ENCODE measurements at regions not wholly inside any gene's neighbourhood (a gene's known extent, or its start where the extent isn't known, plus 50 kb on each side); places are given as distances from the start of the nearest gene placed in this dataset.

- TF ChIP-seq Cebpa-rat (IDR thresholded peaks at IDR 0.05) = no peak
Measured at GRCh38 chr2:40872580-40872979, 420.7 kb upstream of the SLC8A1 start.

GRCh38 chr2:40874380-40874779, 422.5 kb upstream of the SLC8A1 start:
- Histone ChIP-seq H3K27ac (no peak overlapping the region), H3K4me2 (no peak overlapping the region), H3K9me3 (no peaks in the 10 kb centered on the region), H3K36me3 (no peaks in the 10 kb centered on the region), H3K4me3 (no peak overlapping the region), H3K4me1 (no peaks in the 10 kb centered on the region), H3K9ac (no peak overlapping the region), H4K20me1 (no peaks in the 10 kb centered on the region), H3K27me3 (no peaks in the 10 kb centered on the region)
- TF ChIP-seq Cebpa-rat (IDR thresholded peaks at IDR 0.05) = no peak

More at GRCh38 chr2:40872580-40872979, 420.7 kb upstream of the SLC8A1 start:
- Histone ChIP-seq H3K27ac (no peak overlapping the region), H3K27me3 (no peaks in the 10 kb centered on the region), H3K36me3 (no peaks in the 10 kb centered on the region), H3K4me3 (no peak overlapping the region), H3K9ac (no peak overlapping the region), H3K4me2 (no peak overlapping the region), H4K20me1 (no peaks in the 10 kb centered on the region), H3K4me1 (no peaks in the 10 kb centered on the region), H3K9me3 (no peaks in the 10 kb centered on the region)

- Histone ChIP-seq H3K9ac (no peak overlapping the region), H3K27me3 (no peaks in the 10 kb centered on the region), H3K27ac (no peak overlapping the region), H3K4me3 (no peak overlapping the region), H4K20me1 (no peaks in the 10 kb centered on the region), H3K4me2 (no peak overlapping the region), H3K4me1 (no peaks in the 10 kb centered on the region), H3K36me3 (no peaks in the 10 kb centered on the region), H3K9me3 (no peaks in the 10 kb centered on the region)
- no peak for TF ChIP-seq Cebpa-rat (IDR thresholded peaks at IDR 0.05)
Measured at GRCh38 chr2:40877734-40878288, 425.9 kb upstream of the SLC8A1 start.

GRCh38 chr2:40879305-40879704, 427.4 kb upstream of the SLC8A1 start:
- Histone ChIP-seq H3K36me3 (no peaks in the 10 kb centered on the region), H3K4me2 (no peak overlapping the region), H3K27me3 (no peaks in the 10 kb centered on the region), H3K27ac (no peak overlapping the region), H4K20me1 (no peaks in the 10 kb centered on the region), H3K4me1 (no peaks in the 10 kb centered on the region), H3K9ac (no peak overlapping the region), H3K4me3 (no peak overlapping the region), H3K9me3 (no peaks in the 10 kb centered on the region)
- no peak for TF ChIP-seq Cebpa-rat (IDR thresholded peaks at IDR 0.05)

- Histone ChIP-seq H3K27me3 (no peaks in the 10 kb centered on the region), H3K36me3 (no peaks in the 10 kb centered on the region), H3K9ac (no peak overlapping the region), H3K4me2 (no peak overlapping the region), H4K20me1 (no peaks in the 10 kb centered on the region), H3K4me3 (no peak overlapping the region), H3K4me1 (peaks cover 7% of the 10 kb centered on the region), H3K9me3 (no peaks in the 10 kb centered on the region), H3K27ac (no peak overlapping the region)
- no peak for TF ChIP-seq Cebpa-rat (IDR thresholded peaks at IDR 0.05)
Measured at GRCh38 chr2:40886100-40886499, 434.2 kb upstream of the SLC8A1 start.

GRCh38 chr2:40886655-40887054, 434.8 kb upstream of the SLC8A1 start:
- H3K4me3 ChIP-seq = no peak overlapping the region
- H3K4me2 ChIP-seq = no peak overlapping the region
- no peaks in the 10 kb centered on the region for H3K27me3 ChIP-seq
- H3K36me3 ChIP-seq = no peaks in the 10 kb centered on the region
- no peaks in the 10 kb centered on the region for H4K20me1 ChIP-seq
- no peak overlapping the region for H3K27ac ChIP-seq
- peaks cover 7% of the 10 kb centered on the region for H3K4me1 ChIP-seq
- no peak for TF ChIP-seq Cebpa-rat (IDR thresholded peaks at IDR 0.05)
- H3K9ac ChIP-seq = no peak overlapping the region
- H3K9me3 ChIP-seq = no peaks in the 10 kb centered on the region

- Histone ChIP-seq H3K36me3 (no peaks in the 10 kb centered on the region), H4K20me1 (no peaks in the 10 kb centered on the region), H3K27me3 (no peaks in the 10 kb centered on the region), H3K9me3 (no peaks in the 10 kb centered on the region), H3K4me1 (no peaks in the 10 kb centered on the region), H3K27ac (no peak overlapping the region), H3K4me2 (no peak overlapping the region), H3K4me3 (no peak overlapping the region), H3K9ac (no peak overlapping the region)
- TF ChIP-seq Cebpa-rat (IDR thresholded peaks at IDR 0.05) = no peak
Measured at GRCh38 chr2:40896358-40896757, 444.5 kb upstream of the SLC8A1 start.

- TF ChIP-seq Cebpa-rat (IDR thresholded peaks at IDR 0.05) = no peak
- Histone ChIP-seq H3K4me2 (no peak overlapping the region), H4K20me1 (no peaks in the 10 kb centered on the region), H3K36me3 (no peaks in the 10 kb centered on the region), H3K4me1 (no peaks in the 10 kb centered on the region), H3K9ac (no peak overlapping the region), H3K27me3 (no peaks in the 10 kb centered on the region), H3K27ac (no peak overlapping the region), H3K4me3 (no peak overlapping the region), H3K9me3 (no peaks in the 10 kb centered on the region)
Measured at GRCh38 chr2:40914666-40915065, 462.8 kb upstream of the SLC8A1 start.

- Histone ChIP-seq H3K27me3 (no peaks in the 10 kb centered on the region), H3K4me3 (no peak overlapping the region), H4K20me1 (no peaks in the 10 kb centered on the region), H3K4me2 (no peak overlapping the region), H3K9ac (no peak overlapping the region), H3K4me1 (no peaks in the 10 kb centered on the region), H3K27ac (no peak overlapping the region), H3K9me3 (no peaks in the 10 kb centered on the region), H3K36me3 (no peaks in the 10 kb centered on the region)
- no peak for TF ChIP-seq Cebpa-rat (IDR thresholded peaks at IDR 0.05)
Measured at GRCh38 chr2:40915651-40916050, 463.8 kb upstream of the SLC8A1 start.

GRCh38 chr2:40935349-40935748, 483.5 kb upstream of the SLC8A1 start:
- H3K4me2 ChIP-seq = no peak overlapping the region
- H3K9ac ChIP-seq = no peak overlapping the region
- H3K9me3 ChIP-seq = no peaks in the 10 kb centered on the region
- no peak overlapping the region for H3K4me3 ChIP-seq
- no peak for TF ChIP-seq Cebpa-rat (IDR thresholded peaks at IDR 0.05)
- H3K27me3 ChIP-seq = no peaks in the 10 kb centered on the region
- H3K36me3 ChIP-seq = no peaks in the 10 kb centered on the region
- H4K20me1 ChIP-seq = no peaks in the 10 kb centered on the region
- no peak overlapping the region for H3K27ac ChIP-seq
- H3K4me1 ChIP-seq = no peaks in the 10 kb centered on the region

GRCh38 chr2:40937284-40937683, 485.4 kb upstream of the SLC8A1 start:
- H3K4me3 ChIP-seq = no peak overlapping the region
- no peaks in the 10 kb centered on the region for H3K4me1 ChIP-seq
- no peaks in the 10 kb centered on the region for H3K36me3 ChIP-seq
- no peak for TF ChIP-seq Cebpa-rat (IDR thresholded peaks at IDR 0.05)
- no peak overlapping the region for H3K27ac ChIP-seq
- H3K4me2 ChIP-seq = no peak overlapping the region
- H3K27me3 ChIP-seq = no peaks in the 10 kb centered on the region
- H3K9ac ChIP-seq = no peak overlapping the region
- H4K20me1 ChIP-seq = no peaks in the 10 kb centered on the region
- H3K9me3 ChIP-seq = peaks cover 6% of the 10 kb centered on the region; the same call in 1 of the 2 replicates
